ENCODE measurements at regions not wholly inside any gene's neighbourhood (a gene's known extent, or its start where the extent isn't known, plus 50 kb on each side); places are given as distances from the start of the nearest gene placed in this dataset.
"Not testable (repeated sequence)": the region's sequence is repeated elsewhere in the genome, so short reads cannot be mapped to it uniquely, and the experiment has no call there.

GRCh38 chr4:170243662-170244288, 154.0 kb upstream of the AADAT start:
- peak; percentile 10 for DNase-seq

GRCh38 chr4:170242471-170242870, 152.7 kb upstream of the AADAT start:
- DNase-seq = no peak

GRCh38 chr4:170234800-170235199, 145.0 kb upstream of the AADAT start:
- DNase-seq = no peak

GRCh38 chr4:170231377-170231776, 141.6 kb upstream of the AADAT start:
- DNase-seq = no peak

- DNase-seq = no peak
Observed at GRCh38 chr4:170230242-170230641, 140.5 kb upstream of the AADAT start.

- no peak for DNase-seq
Observed at GRCh38 chr4:170229006-170229405, 139.2 kb upstream of the AADAT start.

- no peak for DNase-seq
Observed at GRCh38 chr4:170227928-170228327, 138.2 kb upstream of the AADAT start.

- DNase-seq = no peak
Observed at GRCh38 chr4:170226288-170226687, 136.5 kb upstream of the AADAT start.

- DNase-seq = no peak
Observed at GRCh38 chr4:170214731-170215130, 125.0 kb upstream of the AADAT start.

GRCh38 chr4:170214101-170214500, 124.3 kb upstream of the AADAT start:
- no peak for DNase-seq

- DNase-seq = no peak
Observed at GRCh38 chr4:170202721-170203120, 113.0 kb upstream of the AADAT start.

GRCh38 chr4:170198747-170199146, 109.0 kb upstream of the AADAT start:
- DNase-seq = no peak

GRCh38 chr4:170194794-170195193, 105.0 kb upstream of the AADAT start:
- not testable (repeated sequence) for DNase-seq

- DNase-seq = no peak
Observed at GRCh38 chr4:170193496-170193895, 103.7 kb upstream of the AADAT start.

- no peak for DNase-seq
Observed at GRCh38 chr4:170190265-170190664, 100.5 kb upstream of the AADAT start.

GRCh38 chr4:170170861-170171260, 81.1 kb upstream of the AADAT start:
- DNase-seq = no peak

GRCh38 chr4:170169699-170170098, 79.9 kb upstream of the AADAT start:
- DNase-seq = no peak

- no peak for DNase-seq
Observed at GRCh38 chr4:170167678-170168077, 77.9 kb upstream of the AADAT start.

GRCh38 chr4:170166193-170166592, 76.4 kb upstream of the AADAT start:
- not testable (repeated sequence) for DNase-seq

- DNase-seq = no peak
Observed at GRCh38 chr4:170162416-170162815, 72.7 kb upstream of the AADAT start.

- no peak for DNase-seq
Observed at GRCh38 chr4:170157670-170158069, 67.9 kb upstream of the AADAT start.

GRCh38 chr4:170145120-170145519, 55.4 kb upstream of the AADAT start:
- DNase-seq = no peak

GRCh38 chr4:170139764-170140163, 50.0 kb upstream of the AADAT start:
- DNase-seq = no peak

All from kidney glomerular epithelial cell (primary cell).